DMS114 treated with DMSO at 0.1 percent for 48 hours (cell line): ENCODE measurements at regions not wholly inside any gene's neighbourhood (a gene's known extent, or its start where the extent isn't known, plus 50 kb on each side); places are given as distances from the start of the nearest gene placed in this dataset.

ENCODE experiments used
- DNase-seq: peaks from one replicate; lab custom pipeline; 2025; ENCODE audit not compliant: unreplicated experiment; lab: John Stamatoyannopoulos, UW

- DNase-seq, result no peak
These were observed 567.1 kb upstream of the POU3F3 start for GRCh38 chr2:104286841-104287240.

GRCh38 chr2:104289651-104290565, 564.0 kb upstream of the POU3F3 start:
- no peak for DNase-seq

GRCh38 chr2:104290566-104290891, 563.4 kb upstream of the POU3F3 start:
- DNase-seq, result no peak

DNA sequence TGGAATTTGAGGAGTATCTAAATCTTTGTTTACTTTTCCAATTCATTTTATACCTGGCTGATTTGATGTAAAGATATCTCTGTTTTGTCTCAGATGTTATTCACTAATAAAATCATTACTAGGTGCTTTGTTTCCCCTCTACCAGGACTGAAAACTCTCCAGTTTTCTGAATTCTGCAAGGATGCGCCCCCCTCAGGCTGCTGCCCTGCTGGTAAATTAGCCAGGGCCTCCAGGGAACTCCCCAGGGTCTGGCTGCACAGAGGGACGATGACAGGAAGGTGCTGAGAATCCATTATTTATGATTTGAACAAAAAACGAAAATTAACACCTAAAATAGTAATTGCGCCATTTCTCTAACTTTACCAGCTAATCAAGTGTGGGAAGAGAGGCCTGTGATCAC, 541.2 kb upstream of the POU3F3 start:
- no peak for DNase-seq

- no peak for DNase-seq
These were observed 535.8 kb upstream of the POU3F3 start for GRCh38 chr2:104318001-104318665.

DNA sequence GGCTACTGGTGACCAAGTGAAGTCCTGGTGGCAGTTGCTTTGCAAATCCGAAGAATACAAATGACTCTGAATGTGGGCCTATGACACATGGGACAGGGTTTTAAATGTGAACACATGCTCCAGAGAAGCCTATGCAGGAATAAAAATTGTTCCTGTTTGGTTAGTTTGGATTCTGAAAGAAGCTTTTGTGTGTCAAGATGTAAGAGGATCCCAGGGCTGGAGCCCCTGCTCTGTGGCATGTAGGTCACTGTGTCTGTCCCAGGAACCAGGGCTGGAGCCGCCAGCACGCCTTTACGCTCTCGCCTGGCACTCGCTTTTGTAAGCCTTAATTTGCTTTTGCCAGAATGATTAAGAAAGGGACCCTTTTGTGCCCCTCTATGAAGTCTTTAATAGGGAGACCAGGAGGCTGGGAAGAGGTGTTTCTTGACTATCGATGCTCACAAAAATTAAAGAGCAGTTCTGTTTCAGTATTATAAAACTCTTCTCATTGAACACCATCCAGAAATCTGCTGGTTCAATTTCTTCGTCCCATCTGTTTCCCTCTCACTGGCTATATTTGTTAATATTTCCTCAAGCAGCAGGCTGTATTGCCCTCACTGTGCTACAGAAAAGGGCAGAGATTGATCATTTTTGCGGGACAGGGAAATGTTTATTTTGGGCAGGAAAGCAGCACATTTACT, 532.7 kb upstream of the POU3F3 start:
- DNase-seq, result no peak

DNA sequence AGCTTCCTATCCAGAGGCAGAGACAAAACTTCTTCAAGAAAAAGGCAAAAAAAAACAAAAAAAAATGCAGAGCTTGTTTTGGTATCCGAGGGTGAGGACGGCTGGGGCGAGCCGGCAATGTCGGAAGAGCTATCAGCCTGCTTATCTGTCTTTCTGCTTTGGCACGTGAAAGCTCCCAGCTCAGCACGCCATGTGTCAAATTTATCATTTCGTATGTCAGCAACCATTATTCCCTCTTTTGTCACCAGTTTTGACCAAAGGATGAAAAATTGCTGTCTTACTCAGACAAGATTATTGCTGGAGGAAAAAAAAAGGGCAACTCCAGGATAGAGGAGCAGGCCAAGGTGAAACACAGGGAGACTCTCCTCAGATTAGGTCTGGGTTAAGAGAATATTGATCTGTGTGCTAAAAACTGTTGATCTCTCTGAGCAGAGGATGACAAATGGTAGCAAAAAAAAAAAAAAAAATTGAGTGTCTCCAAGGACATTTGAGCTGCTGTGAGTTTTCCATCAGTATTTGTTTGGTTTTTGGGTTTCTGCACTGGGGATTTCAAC, 532.0 kb upstream of the POU3F3 start:
- no peak for DNase-seq

- no peak for DNase-seq
These were observed 521.2 kb upstream of the POU3F3 start for GRCh38 chr2:104332731-104333130.

DNA sequence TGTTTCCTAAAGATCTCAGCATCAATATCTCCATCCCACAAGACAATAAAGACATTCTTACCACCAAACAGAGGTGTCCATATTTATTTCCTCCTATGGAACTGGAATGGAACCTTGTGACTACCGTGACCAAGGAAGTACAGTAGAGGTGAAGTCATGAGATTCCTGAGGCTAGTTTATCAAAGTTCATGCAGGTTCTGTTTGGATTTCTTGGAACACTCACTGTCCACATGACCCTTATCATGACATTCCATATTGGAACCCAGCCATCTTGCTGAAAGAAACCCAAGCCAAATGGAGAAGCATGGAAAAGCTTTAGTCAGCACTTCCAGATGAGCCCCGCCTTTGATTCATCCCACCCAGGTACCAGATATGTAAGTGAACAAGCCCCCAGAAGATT, 516.0 kb upstream of the POU3F3 start:
- DNase-seq, result no peak

- no peak for DNase-seq
These were observed 513.8 kb upstream of the POU3F3 start for GRCh38 chr2:104340162-104340561.

GRCh38 chr2:104340879-104341828, 512.8 kb upstream of the POU3F3 start:
- no peak for DNase-seq

DNA sequence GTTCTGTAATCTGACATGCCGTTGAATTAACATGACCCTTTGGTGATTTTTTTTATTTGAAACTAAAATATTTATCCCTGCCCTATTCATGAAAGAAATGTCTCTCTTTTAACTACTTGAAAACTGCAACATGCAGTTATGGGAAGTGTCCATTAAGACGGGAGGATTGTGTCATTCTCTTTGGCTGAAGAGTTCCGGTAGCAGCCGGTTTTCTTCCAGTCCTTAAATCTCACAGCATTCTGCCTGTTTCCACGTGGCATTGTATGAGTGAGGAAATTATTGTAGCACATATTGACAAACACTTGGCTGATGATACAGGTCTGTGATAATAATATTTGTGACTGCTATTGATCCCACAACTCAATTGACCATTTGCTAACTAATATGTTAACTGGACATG, 509.6 kb upstream of the POU3F3 start:
- DNase-seq, result no peak

DNA sequence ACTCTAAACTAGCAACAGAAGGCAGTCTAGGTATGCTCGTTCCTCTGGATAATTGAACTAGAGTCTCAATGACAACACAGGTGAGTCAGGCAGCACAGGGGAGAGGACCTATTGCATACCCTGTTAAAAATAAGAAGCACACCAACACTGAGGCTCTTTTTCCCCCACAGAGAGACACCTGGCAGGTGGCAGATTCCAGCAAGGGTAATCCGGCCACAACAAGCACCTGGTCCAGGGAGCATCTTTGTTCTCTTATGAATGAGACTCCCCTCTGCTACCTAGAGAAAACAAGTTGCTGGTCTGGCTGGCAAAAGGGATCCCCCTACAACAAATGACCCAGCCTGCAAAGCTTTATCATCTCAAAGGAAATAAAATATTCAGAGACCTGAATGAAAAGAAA, 508.9 kb upstream of the POU3F3 start:
- DNase-seq, result no peak

GRCh38 chr2:104358122-104358521, 495.8 kb upstream of the POU3F3 start:
- DNase-seq, result no peak

- no peak for DNase-seq
These were observed 492.5 kb upstream of the POU3F3 start for GRCh38 chr2:104361414-104361813.

GRCh38 chr2:104368089-104368488, 485.8 kb upstream of the POU3F3 start:
- DNase-seq, result no peak

DNA sequence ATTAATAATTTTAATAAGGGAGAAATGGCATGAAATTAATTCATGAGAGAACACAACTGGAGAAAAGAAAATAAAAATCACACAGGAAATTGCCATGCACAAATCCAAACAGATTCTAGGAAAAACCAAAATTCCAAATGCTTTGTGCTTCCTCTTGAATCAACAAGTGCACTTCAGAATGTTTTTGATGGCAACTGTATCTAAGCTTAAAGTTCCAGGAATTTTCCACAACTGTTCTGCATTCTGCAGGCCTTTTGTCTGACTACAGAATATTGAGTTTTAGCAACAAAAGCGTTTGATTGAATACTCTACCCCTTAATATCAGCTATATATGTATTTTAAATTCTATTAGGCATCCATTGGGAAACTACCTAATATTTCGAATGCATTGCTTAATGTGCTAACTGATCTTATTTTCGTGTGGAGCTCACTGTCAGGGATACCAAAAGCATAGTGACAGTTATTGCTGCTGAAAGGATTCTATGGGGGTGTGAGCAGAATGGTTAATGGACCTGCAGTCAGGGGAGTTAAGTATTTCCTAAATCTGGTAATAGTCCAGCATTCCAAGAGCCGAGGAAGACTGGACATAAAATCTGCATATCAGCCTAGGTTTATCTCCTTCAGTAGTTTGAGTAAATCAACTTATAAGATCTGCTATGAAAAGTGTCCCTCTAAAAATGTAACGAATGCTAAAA, 482.7 kb upstream of the POU3F3 start:
- DNase-seq, result no peak

GRCh38 chr2:104375206-104375605, 478.7 kb upstream of the POU3F3 start:
- no peak for DNase-seq

GRCh38 chr2:104378853-104379374, 475.0 kb upstream of the POU3F3 start:
- DNase-seq, result no peak

GRCh38 chr2:104384961-104385360, 469.0 kb upstream of the POU3F3 start:
- no peak for DNase-seq
